ENCODE measurements at regions not wholly inside any gene's neighbourhood (a gene's known extent, or its start where the extent isn't known, plus 50 kb on each side); places are given as distances from the start of the nearest gene placed in this dataset.

- POLR2A ChIA-PET, result no interaction called here
Measured at GRCh38 chrX:42269186-42269585, 345.8 kb upstream of the CASK start.

DNA sequence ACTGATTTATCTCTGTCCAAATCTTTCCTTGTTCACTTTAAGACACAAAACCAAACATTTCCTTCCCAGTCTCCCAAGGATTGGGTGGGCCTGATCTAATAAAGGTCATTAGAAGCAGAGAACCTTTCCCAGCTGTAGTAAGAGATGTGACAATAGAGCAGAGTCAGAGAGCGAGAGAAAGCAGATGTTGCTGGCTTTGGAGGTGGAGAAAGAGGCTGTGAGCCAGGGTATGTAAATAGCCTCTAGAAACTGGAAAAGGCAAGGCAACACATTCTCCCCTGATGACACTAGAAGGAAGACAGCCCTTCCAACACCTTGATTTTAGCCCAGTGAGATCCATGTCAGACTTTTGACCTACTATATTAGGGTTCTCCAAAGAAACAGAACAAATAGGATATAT, 337.5 kb upstream of the CASK start:
- POLR2A ChIA-PET, result no interaction called here
- CTCF ChIA-PET, result no interaction called here
- Mint-ChIP-seq H3K4me1 (no peaks in the 10 kb centered on the region), H3K27me3 (ENCODE audit: low read depth) (no peaks in the 10 kb centered on the region), H3K27ac (no peak overlapping the region), H3K9me3 (peaks cover 19% of the 10 kb centered on the region), H3K4me3 (no peak overlapping the region), H3K36me3 (peaks cover 8% of the 10 kb centered on the region)
- TF ChIP-seq ZNF416 (CRISPR knock-in tag; IDR thresholded peaks at IDR 0.05) (no peak), ETV6 (CRISPR knock-in tag; IDR thresholded peaks at IDR 0.05) (no peak), OVOL2 (CRISPR knock-in tag; IDR thresholded peaks at IDR 0.05; ENCODE audit: borderline replicate concordance) (no peak), FOXK1 (CRISPR knock-in tag; IDR thresholded peaks at IDR 0.05) (no peak), GTF2I (CRISPR knock-in tag; conservative IDR thresholded peaks at IDR 0.05) (no peak), MXD4 (CRISPR knock-in tag; IDR thresholded peaks at IDR 0.05; ENCODE audit: borderline replicate concordance) (no peak), ZSCAN18 (CRISPR knock-in tag; IDR thresholded peaks at IDR 0.05) (no peak), TEAD1 (CRISPR knock-in tag; IDR thresholded peaks at IDR 0.05) (no peak)
- ATAC-seq (no peak), DNase-seq (ENCODE audit: low spot score) (no peak)

More at GRCh38 chrX:42269186-42269585, 345.8 kb upstream of the CASK start:
- CTCF ChIA-PET, result no interaction called here
- TF ChIP-seq FOXJ3 (CRISPR knock-in tag; IDR thresholded peaks at IDR 0.05; ENCODE audit: borderline replicate concordance) (no peak), AFF4 (CRISPR knock-in tag; IDR thresholded peaks at IDR 0.05; ENCODE audit: borderline replicate concordance) (no peak), ZNF425 (CRISPR knock-in tag; conservative IDR thresholded peaks at IDR 0.05) (no peak), CREM (CRISPR knock-in tag; IDR thresholded peaks at IDR 0.05) (no peak)
- Mint-ChIP-seq H3K9me3 (no peaks in the 10 kb centered on the region), H3K27ac (no peak overlapping the region), H3K36me3 (no peaks in the 10 kb centered on the region), H3K4me1 (no peaks in the 10 kb centered on the region), H3K4me3 (no peak overlapping the region), H3K27me3 (ENCODE audit: low read depth) (no peaks in the 10 kb centered on the region)
- DNase-seq (ENCODE audit: low spot score), result no peak
- no peak for ATAC-seq

DNA sequence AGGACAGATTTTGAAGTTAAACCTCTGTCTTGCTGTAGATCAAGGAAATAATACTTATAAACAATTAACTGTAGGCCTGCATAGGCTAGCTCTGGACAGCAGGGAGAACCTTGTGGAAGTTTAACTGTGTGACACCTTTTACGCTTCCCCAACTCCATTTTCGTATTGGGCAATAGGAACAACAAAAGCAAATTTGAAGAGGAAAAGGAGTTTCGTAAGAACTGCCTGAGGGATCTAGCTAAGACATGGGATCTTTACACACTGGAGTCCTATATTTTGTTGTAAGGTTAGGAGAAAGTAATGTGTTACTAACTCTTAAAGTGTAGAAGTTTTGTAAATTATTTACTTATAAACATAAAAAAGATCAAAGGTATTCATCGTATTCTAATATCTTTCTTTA, 324.9 kb upstream of the CASK start:
- Mint-ChIP-seq H3K9me3 (no peaks in the 10 kb centered on the region), H3K27ac (no peak overlapping the region), H3K4me1 (peaks cover 6% of the 10 kb centered on the region), H3K4me3 (no peak overlapping the region), H3K27me3 (ENCODE audit: low read depth) (no peaks in the 10 kb centered on the region), H3K36me3 (no peaks in the 10 kb centered on the region)
- ATAC-seq (no peak), DNase-seq (ENCODE audit: low spot score) (no peak)
- ChIA-PET CTCF (no interaction called here), POLR2A (interaction anchor here (0.6 kb wide), 1 partner anchor 344 kb away, joined by 3 read pairs; no protein-coding TSS in a partner anchor)
- TF ChIP-seq PRDM15 (CRISPR knock-in tag; IDR thresholded peaks at IDR 0.05) (no peak), RORB (CRISPR knock-in tag; IDR thresholded peaks at IDR 0.05) (no peak)
